ENCODE measurements at regions not wholly inside any gene's neighbourhood (a gene's known extent, or its start where the extent isn't known, plus 50 kb on each side); places are given as distances from the start of the nearest gene placed in this dataset.

DNA sequence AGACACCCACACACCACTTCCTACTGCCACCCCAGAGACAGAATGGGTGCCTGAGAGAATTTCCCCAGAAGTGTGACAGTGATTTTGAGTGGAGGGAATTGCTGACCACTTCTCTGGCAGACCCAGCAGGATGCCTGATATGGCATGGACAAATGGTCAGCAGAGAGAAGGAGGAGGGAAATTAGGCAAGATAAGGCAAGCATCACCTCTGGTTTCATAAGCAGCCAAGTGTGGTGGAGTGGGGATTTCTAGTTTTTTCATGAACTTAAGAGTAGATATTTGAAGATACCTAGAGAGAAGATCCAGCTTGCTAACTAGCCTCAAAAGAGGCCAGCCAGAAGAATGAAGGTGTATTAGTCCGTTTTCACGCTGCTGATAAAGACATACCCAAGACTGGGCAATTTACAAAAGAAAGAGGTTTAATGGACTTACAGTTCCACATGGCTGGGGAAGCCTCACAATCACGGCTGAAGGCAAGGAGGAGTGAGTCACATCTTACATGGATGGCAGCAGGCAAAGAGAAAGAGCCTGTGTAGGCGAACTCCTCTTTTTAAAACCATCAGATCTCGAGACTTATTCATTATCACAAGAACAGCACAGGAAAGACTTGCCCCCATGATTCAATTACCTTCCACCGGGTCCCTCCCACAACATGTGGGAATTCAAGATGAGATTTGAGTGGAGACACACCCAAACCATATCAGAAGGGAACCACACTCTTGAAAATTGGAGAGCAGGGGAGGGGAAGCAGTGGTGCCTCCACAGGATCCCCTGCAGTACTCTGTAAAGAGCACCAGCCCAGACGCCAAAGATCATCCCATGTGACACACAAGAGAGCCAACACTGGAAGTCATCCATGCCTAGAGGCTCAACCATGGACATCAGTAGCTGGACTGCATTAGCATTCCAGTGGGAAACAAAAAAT lies 64.2 kb downstream of the RBM43 start:
- no peaks in the 10 kb centered on the region for H3K36me3 Mint-ChIP-seq (ENCODE audit: low read depth)
- no peaks in the 10 kb centered on the region for H3K4me1 Mint-ChIP-seq
- no peak for ATAC-seq (replicated peaks)
- no peak overlapping the region for H3K27ac Mint-ChIP-seq
- H3K27me3 Mint-ChIP-seq = peaks cover 16% of the 10 kb centered on the region
- no peaks in the 10 kb centered on the region for H3K9me3 Mint-ChIP-seq
- H3K4me3 Mint-ChIP-seq = no peak overlapping the region

- no peaks in the 10 kb centered on the region for H3K36me3 Mint-ChIP-seq (ENCODE audit: low read depth)
- peaks cover 10% of the 10 kb centered on the region for H3K27me3 Mint-ChIP-seq
- no peak overlapping the region for H3K27ac Mint-ChIP-seq
- H3K9me3 Mint-ChIP-seq = no peaks in the 10 kb centered on the region
- H3K4me3 Mint-ChIP-seq = no peak overlapping the region
- no peaks in the 10 kb centered on the region for H3K4me1 Mint-ChIP-seq
- ATAC-seq (replicated peaks) = no peak
Observed at GRCh38 chr2:151193576-151193975, 68.1 kb downstream of the RBM43 start.

GRCh38 chr2:151192681-151193080 lies 69.0 kb downstream of the RBM43 start:
- no peak overlapping the region for H3K27ac Mint-ChIP-seq
- H3K27me3 Mint-ChIP-seq = peaks cover 10% of the 10 kb centered on the region
- H3K36me3 Mint-ChIP-seq (ENCODE audit: low read depth) = no peaks in the 10 kb centered on the region
- no peak overlapping the region for H3K4me3 Mint-ChIP-seq
- no peaks in the 10 kb centered on the region for H3K4me1 Mint-ChIP-seq
- no peak for ATAC-seq (replicated peaks)
- H3K9me3 Mint-ChIP-seq = no peaks in the 10 kb centered on the region

GRCh38 chr2:151191001-151191400 lies 70.7 kb downstream of the RBM43 start:
- no peaks in the 10 kb centered on the region for H3K9me3 Mint-ChIP-seq
- no peaks in the 10 kb centered on the region for H3K36me3 Mint-ChIP-seq (ENCODE audit: low read depth)
- no peaks in the 10 kb centered on the region for H3K4me1 Mint-ChIP-seq
- peaks cover 3% of the 10 kb centered on the region for H3K27me3 Mint-ChIP-seq
- H3K27ac Mint-ChIP-seq = no peak overlapping the region
- ATAC-seq (replicated peaks) = no peak
- no peak overlapping the region for H3K4me3 Mint-ChIP-seq

DNA sequence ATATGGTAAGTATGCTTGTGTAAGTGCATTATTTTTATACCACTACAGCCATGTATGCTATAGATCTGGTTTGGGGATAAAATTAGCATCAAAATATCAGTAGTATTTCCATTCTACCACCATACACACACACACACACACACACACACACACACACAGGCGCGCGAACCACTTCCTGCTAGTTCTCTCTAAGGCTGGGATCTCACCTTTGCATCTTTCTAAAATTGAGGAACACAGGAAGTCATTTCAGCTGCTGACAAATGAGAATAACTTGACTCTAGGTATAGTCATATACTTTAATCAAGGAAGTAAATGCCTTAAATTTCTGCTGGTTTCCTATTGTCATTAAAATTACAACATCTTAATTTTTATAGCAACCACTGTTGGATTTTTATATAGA lies 72.5 kb downstream of the RBM43 start:
- no peaks in the 10 kb centered on the region for H3K9me3 Mint-ChIP-seq
- no peaks in the 10 kb centered on the region for H3K36me3 Mint-ChIP-seq (ENCODE audit: low read depth)
- no peak overlapping the region for H3K4me3 Mint-ChIP-seq
- no peaks in the 10 kb centered on the region for H3K4me1 Mint-ChIP-seq
- no peaks in the 10 kb centered on the region for H3K27me3 Mint-ChIP-seq
- ATAC-seq (replicated peaks) = no peak
- no peak overlapping the region for H3K27ac Mint-ChIP-seq

- Mint-ChIP-seq H3K4me3 (no peak overlapping the region), H3K27ac (no peak overlapping the region), H3K4me1 (no peaks in the 10 kb centered on the region), H3K36me3 (ENCODE audit: low read depth) (no peaks in the 10 kb centered on the region), H3K27me3 (peaks cover 10% of the 10 kb centered on the region), H3K9me3 (no peaks in the 10 kb centered on the region)
- no peak for ATAC-seq (replicated peaks)
Observed at GRCh38 chr2:151186011-151186410, 75.7 kb downstream of the RBM43 start.

DNA sequence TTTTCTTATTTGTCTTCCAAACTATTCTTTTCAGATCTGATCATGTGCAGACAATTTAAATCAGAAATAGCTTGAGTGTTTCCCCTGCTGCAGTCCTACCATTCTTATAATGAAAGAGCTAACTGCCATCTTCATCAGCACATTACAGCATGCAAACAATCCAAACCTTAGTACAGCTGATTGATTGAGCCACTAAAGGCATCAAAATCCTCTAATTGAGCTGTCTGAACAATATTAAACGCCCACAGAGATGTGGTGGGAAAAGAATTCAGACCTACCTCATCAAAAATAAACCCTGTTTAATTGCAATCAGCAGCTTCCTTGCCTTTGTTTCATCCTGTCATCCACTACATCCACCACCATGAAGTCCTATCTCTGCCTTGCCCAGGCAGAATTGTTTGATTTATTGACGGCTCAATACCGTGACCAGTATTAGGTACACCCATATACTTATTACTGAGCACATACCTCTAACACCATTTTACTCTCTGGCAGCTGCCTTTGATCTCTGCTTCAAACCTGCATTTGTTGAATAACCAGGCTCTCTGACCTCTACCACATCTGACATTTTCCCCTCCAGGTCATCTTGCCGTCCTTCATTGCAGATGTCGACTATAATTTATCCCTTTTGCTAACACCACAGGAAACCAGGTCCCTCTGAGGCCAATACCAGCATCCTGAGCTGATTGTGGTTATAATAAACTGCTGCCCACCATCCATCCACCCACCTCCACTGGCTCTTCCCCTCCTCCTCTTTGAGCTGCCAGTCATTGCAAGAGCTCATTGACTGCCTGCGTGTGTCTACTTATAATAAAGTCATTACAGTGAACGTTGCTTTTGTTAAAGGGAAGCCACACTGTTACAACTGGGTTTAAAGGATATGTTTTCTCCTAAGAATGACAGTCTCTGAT lies 78.5 kb downstream of the RBM43 start:
- Mint-ChIP-seq H3K27me3 (peaks cover 17% of the 10 kb centered on the region), H3K36me3 (ENCODE audit: low read depth) (no peaks in the 10 kb centered on the region), H3K4me1 (no peaks in the 10 kb centered on the region), H3K4me3 (no peak overlapping the region), H3K27ac (no peak overlapping the region), H3K9me3 (no peaks in the 10 kb centered on the region)
- ATAC-seq (replicated peaks) = no peak

DNA sequence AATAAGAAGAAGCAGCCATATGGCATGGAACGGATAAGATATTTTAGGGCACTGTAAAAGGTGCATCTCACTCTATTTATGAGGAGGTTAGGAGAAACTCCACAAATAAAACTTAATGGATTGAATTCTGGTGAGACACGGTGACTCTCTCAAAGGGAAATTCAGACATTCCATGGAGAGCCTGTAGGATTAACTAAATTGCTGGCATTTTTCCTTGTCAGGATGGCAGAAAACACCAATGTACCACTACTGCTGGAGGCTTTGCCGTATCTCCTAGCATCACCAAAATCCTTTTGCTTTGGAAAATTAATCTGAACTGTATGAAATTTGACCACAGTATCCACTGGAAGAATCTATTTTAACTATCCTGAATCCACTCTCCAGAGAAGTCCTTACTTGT lies 79.3 kb downstream of the RBM43 start:
- no peak overlapping the region for H3K4me3 Mint-ChIP-seq
- H3K9me3 Mint-ChIP-seq = no peaks in the 10 kb centered on the region
- H3K36me3 Mint-ChIP-seq (ENCODE audit: low read depth) = no peaks in the 10 kb centered on the region
- no peak overlapping the region for H3K27ac Mint-ChIP-seq
- H3K4me1 Mint-ChIP-seq = no peaks in the 10 kb centered on the region
- no peak for ATAC-seq (replicated peaks)
- H3K27me3 Mint-ChIP-seq = peaks cover 20% of the 10 kb centered on the region

DNA sequence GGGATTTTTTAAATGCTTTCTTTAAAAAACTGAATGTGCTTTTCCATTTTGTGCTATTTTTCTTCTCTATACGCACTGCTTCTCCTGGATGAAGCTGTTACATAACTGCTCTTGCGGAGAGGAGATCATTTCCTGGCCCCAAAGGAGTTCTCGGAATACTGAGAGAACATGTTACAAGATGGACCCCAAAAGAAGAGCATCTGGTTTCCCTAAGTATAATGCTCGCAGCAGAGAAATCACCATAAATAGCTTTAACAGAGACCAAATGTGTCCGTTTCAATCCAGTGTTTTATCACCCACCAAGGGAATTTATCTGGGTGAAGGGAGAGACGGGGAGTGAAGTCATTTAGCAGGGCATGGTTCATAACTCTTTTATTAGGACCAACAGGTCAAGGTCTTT lies 80.1 kb downstream of the RBM43 start:
- H3K36me3 Mint-ChIP-seq (ENCODE audit: low read depth) = no peaks in the 10 kb centered on the region
- H3K27ac Mint-ChIP-seq = no peak overlapping the region
- no peaks in the 10 kb centered on the region for H3K4me1 Mint-ChIP-seq
- no peaks in the 10 kb centered on the region for H3K9me3 Mint-ChIP-seq
- H3K27me3 Mint-ChIP-seq = peaks cover 20% of the 10 kb centered on the region
- no peak overlapping the region for H3K4me3 Mint-ChIP-seq
- no peak for ATAC-seq (replicated peaks)

DNA sequence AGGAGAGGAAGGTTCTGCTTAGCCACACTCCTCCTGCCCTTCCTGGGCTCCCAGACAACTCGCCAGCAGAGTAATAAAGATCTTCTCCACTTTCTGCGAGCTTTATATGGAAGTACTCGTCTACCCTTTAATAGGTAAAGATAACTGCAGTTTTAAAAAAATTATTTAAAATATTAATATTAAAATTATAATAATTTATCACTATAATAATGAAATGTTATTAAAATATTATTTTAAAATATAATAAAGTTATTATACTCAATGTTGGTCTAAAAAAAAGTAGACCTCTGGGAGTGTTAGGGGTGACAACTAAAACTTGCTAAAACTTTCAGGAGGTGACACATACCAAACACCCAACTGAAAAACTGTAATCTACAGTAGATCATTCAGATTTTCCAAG lies 81.5 kb downstream of the RBM43 start:
- Mint-ChIP-seq H3K4me1 (no peaks in the 10 kb centered on the region), H3K27me3 (peaks cover 20% of the 10 kb centered on the region), H3K36me3 (ENCODE audit: low read depth) (no peaks in the 10 kb centered on the region), H3K9me3 (no peaks in the 10 kb centered on the region), H3K27ac (no peak overlapping the region), H3K4me3 (no peak overlapping the region)
- ATAC-seq (replicated peaks) = no peak

DNA sequence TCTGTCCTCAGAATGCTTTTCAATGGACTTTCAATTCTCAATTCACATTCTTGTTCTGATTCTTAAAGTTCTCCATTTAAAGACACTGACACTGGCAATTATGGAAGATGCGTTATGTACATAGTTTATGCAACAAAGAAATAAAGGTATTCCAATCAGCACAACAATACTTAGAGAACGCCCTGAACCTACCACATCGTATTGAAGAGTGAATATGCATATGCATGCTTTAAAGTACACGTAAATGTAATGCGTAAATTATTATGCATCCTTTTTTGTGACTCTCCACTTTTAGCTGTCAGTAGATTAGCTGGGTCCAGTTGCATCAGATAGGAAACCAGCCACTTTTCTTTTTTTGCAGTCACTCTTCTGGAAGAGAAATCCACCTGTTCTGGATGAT lies 83.5 kb downstream of the RBM43 start:
- Mint-ChIP-seq H3K27me3 (peaks cover 23% of the 10 kb centered on the region), H3K9me3 (no peaks in the 10 kb centered on the region), H3K4me1 (no peaks in the 10 kb centered on the region), H3K27ac (no peak overlapping the region), H3K4me3 (no peak overlapping the region), H3K36me3 (ENCODE audit: low read depth) (no peaks in the 10 kb centered on the region)
- ATAC-seq (replicated peaks) = no peak

GRCh38 chr2:151177756-151178155 lies 83.9 kb downstream of the RBM43 start:
- Mint-ChIP-seq H3K27ac (no peak overlapping the region), H3K27me3 (peaks cover 20% of the 10 kb centered on the region), H3K9me3 (no peaks in the 10 kb centered on the region), H3K4me3 (no peak overlapping the region), H3K36me3 (ENCODE audit: low read depth) (no peaks in the 10 kb centered on the region), H3K4me1 (no peaks in the 10 kb centered on the region)
- ATAC-seq (replicated peaks) = no peak

- peaks cover 18% of the 10 kb centered on the region for H3K27me3 Mint-ChIP-seq
- H3K4me1 Mint-ChIP-seq = no peaks in the 10 kb centered on the region
- no peak overlapping the region for H3K27ac Mint-ChIP-seq
- no peaks in the 10 kb centered on the region for H3K9me3 Mint-ChIP-seq
- H3K36me3 Mint-ChIP-seq (ENCODE audit: low read depth) = no peaks in the 10 kb centered on the region
- ATAC-seq (replicated peaks) = no peak
- no peak overlapping the region for H3K4me3 Mint-ChIP-seq
Observed at GRCh38 chr2:151176661-151177060, 85.0 kb downstream of the RBM43 start.

DNA sequence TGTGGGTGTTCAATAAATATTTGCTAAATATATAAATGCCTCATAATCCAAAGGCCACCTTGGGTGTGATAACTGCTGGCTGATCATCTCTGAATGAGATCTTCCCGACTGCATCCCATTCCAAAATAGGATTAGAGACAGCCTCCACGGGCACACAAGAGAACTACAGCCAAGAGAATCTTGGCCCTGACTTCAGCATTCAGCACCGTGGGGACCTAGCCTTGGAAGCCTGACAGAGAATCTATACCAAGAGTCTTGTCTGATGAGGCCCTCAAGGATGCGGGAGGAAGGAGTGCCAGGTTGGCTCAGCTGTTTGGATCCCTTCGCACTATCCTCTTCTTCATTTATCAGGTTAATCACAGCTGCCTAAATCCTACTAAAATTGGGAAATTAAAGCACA lies 85.8 kb downstream of the RBM43 start:
- ATAC-seq (replicated peaks) = no peak
- Mint-ChIP-seq H3K27me3 (peaks cover 16% of the 10 kb centered on the region), H3K9me3 (no peaks in the 10 kb centered on the region), H3K36me3 (ENCODE audit: low read depth) (no peaks in the 10 kb centered on the region), H3K4me1 (no peaks in the 10 kb centered on the region), H3K4me3 (no peak overlapping the region), H3K27ac (no peak overlapping the region)

DNA sequence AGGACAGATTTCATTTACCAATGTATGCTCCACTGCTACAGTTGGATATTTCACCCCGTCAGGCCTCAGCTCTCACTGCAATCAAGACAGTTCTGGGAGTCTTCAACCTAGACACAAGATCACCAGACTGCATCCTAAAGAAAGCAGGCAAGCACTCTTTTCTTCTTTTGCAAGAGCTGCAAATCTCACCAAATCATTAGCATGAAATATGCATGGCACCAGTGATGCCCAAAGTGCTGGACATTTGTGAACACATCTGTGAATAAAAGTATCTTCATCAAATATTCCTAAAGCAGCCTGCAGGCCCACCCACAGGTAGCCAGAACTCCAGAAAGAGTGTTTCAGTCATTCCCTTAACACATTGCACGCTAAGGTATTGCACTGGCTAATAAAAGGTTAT lies 87.5 kb downstream of the RBM43 start:
- H3K36me3 Mint-ChIP-seq (ENCODE audit: low read depth) = no peaks in the 10 kb centered on the region
- no peak overlapping the region for H3K27ac Mint-ChIP-seq
- peaks cover 12% of the 10 kb centered on the region for H3K27me3 Mint-ChIP-seq
- H3K4me1 Mint-ChIP-seq = no peaks in the 10 kb centered on the region
- no peak for ATAC-seq (replicated peaks)
- no peaks in the 10 kb centered on the region for H3K9me3 Mint-ChIP-seq
- no peak overlapping the region for H3K4me3 Mint-ChIP-seq
